ENCODE measurements at regions not wholly inside any gene's neighbourhood (a gene's known extent, or its start where the extent isn't known, plus 50 kb on each side); places are given as distances from the start of the nearest gene placed in this dataset.

- H3K4me3 ChIP-seq (ENCODE audit: low read depth, low read length, poor library complexity, severe bottlenecking) = no peak overlapping the region
- no peaks in the 10 kb centered on the region for H4K20me1 ChIP-seq (ENCODE audit: insufficient read depth, low read length)
- no peaks in the 10 kb centered on the region for H3K9me3 ChIP-seq (ENCODE audit: low read length)
- no peak overlapping the region for H2AFZ ChIP-seq (ENCODE audit: low read length)
- H3K4me1 ChIP-seq (ENCODE audit: insufficient read depth, low read length, severe bottlenecking) = no peaks in the 10 kb centered on the region
- H3K4me2 ChIP-seq (ENCODE audit: low read length) = no peak overlapping the region
- no peaks in the 10 kb centered on the region for H3K36me3 ChIP-seq (ENCODE audit: insufficient read depth, low read length)
- no peak overlapping the region for H3K27ac ChIP-seq (ENCODE audit: low read depth, low read length, poor library complexity, severe bottlenecking)
- H3K79me2 ChIP-seq (ENCODE audit: insufficient read depth, low read length) = no peaks in the 10 kb centered on the region
- TF ChIP-seq EZH2 (IDR thresholded peaks at IDR 0.05; ENCODE audit: borderline replicate concordance, low read length) (no peak), CTCF (IDR thresholded peaks at IDR 0.05; ENCODE audit: low read length) (no peak)
- H3K27me3 ChIP-seq (ENCODE audit: insufficient read depth, low read length) = no peaks in the 10 kb centered on the region
- no peaks in the 10 kb centered on the region for H3K9me2 ChIP-seq (ENCODE audit: low read depth, low read length)
- no peaks in the 10 kb centered on the region for H3F3A ChIP-seq (ENCODE audit: insufficient read depth, low read length)
- H3K9ac ChIP-seq (ENCODE audit: low read length) = no peak overlapping the region
Measured at GRCh38 chr15:37298271-37298670, 197.9 kb upstream of the MEIS2 start.

- H3K9ac ChIP-seq (ENCODE audit: low read length) = no peak overlapping the region
- H3K9me3 ChIP-seq (ENCODE audit: low read length) = no peaks in the 10 kb centered on the region
- H3K4me3 ChIP-seq (ENCODE audit: low read depth, low read length, poor library complexity, severe bottlenecking) = no peak overlapping the region
- H3K79me2 ChIP-seq (ENCODE audit: insufficient read depth, low read length) = no peaks in the 10 kb centered on the region
- H3K9me2 ChIP-seq (ENCODE audit: low read depth, low read length) = no peaks in the 10 kb centered on the region
- no peaks in the 10 kb centered on the region for H3K4me1 ChIP-seq (ENCODE audit: insufficient read depth, low read length, severe bottlenecking)
- no peaks in the 10 kb centered on the region for H4K20me1 ChIP-seq (ENCODE audit: insufficient read depth, low read length)
- no peak overlapping the region for H3K4me2 ChIP-seq (ENCODE audit: low read length)
- no peak overlapping the region for H3K27ac ChIP-seq (ENCODE audit: low read depth, low read length, poor library complexity, severe bottlenecking)
- no peak overlapping the region for H2AFZ ChIP-seq (ENCODE audit: low read length)
- no peaks in the 10 kb centered on the region for H3K27me3 ChIP-seq (ENCODE audit: insufficient read depth, low read length)
- no peak for TF ChIP-seq CTCF (IDR thresholded peaks at IDR 0.05; ENCODE audit: low read length)
- TF ChIP-seq EZH2 (IDR thresholded peaks at IDR 0.05; ENCODE audit: borderline replicate concordance, low read length) = no peak
- H3K36me3 ChIP-seq (ENCODE audit: insufficient read depth, low read length) = no peaks in the 10 kb centered on the region
- H3F3A ChIP-seq (ENCODE audit: insufficient read depth, low read length) = no peaks in the 10 kb centered on the region
Measured at GRCh38 chr15:37339437-37339836, 239.1 kb upstream of the MEIS2 start.

GRCh38 chr15:37339856-37340255, 239.5 kb upstream of the MEIS2 start:
- TF ChIP-seq CTCF (IDR thresholded peaks at IDR 0.05; ENCODE audit: low read length) = no peak
- TF ChIP-seq EZH2 (IDR thresholded peaks at IDR 0.05; ENCODE audit: borderline replicate concordance, low read length) = no peak
- Histone ChIP-seq H3K4me3 (ENCODE audit: low read depth, low read length, poor library complexity, severe bottlenecking) (no peak overlapping the region), H3K27ac (ENCODE audit: low read depth, low read length, poor library complexity, severe bottlenecking) (no peak overlapping the region), H3K4me2 (ENCODE audit: low read length) (no peak overlapping the region), H3K36me3 (ENCODE audit: insufficient read depth, low read length) (no peaks in the 10 kb centered on the region), H3F3A (ENCODE audit: insufficient read depth, low read length) (no peaks in the 10 kb centered on the region), H2AFZ (ENCODE audit: low read length) (no peak overlapping the region), H3K4me1 (ENCODE audit: insufficient read depth, low read length, severe bottlenecking) (no peaks in the 10 kb centered on the region), H3K9me2 (ENCODE audit: low read depth, low read length) (no peaks in the 10 kb centered on the region), H3K9ac (ENCODE audit: low read length) (no peak overlapping the region), H3K9me3 (ENCODE audit: low read length) (no peaks in the 10 kb centered on the region), H3K79me2 (ENCODE audit: insufficient read depth, low read length) (no peaks in the 10 kb centered on the region), H3K27me3 (ENCODE audit: insufficient read depth, low read length) (no peaks in the 10 kb centered on the region), H4K20me1 (ENCODE audit: insufficient read depth, low read length) (no peaks in the 10 kb centered on the region)
